ENCODE measurements at regions not wholly inside any gene's neighbourhood (a gene's known extent, or its start where the extent isn't known, plus 50 kb on each side); places are given as distances from the start of the nearest gene placed in this dataset.

GRCh38 chr5:164433106-164433870, 927.9 kb downstream of the MAT2B start:
- no peak overlapping the region for H3K4me3 ChIP-seq
- H3K27ac ChIP-seq: no peak overlapping the region
- no peak for DNase-seq (ENCODE audit: low spot score)
- no peak for TF ChIP-seq CTCF (IDR thresholded peaks at IDR 0.05)

GRCh38 chr5:164435576-164435975, 930.2 kb downstream of the MAT2B start:
- no peak for TF ChIP-seq CTCF (IDR thresholded peaks at IDR 0.05)
- H3K4me3 ChIP-seq: no peak overlapping the region
- no peak overlapping the region for H3K27ac ChIP-seq
- DNase-seq (ENCODE audit: low spot score): no peak

- Histone ChIP-seq H3K27ac (no peak overlapping the region), H3K4me3 (no peak overlapping the region)
- no peak for TF ChIP-seq CTCF (IDR thresholded peaks at IDR 0.05)
- no peak for DNase-seq (ENCODE audit: low spot score)
These were observed 934.4 kb downstream of the MAT2B start for GRCh38 chr5:164439799-164440198.

- Histone ChIP-seq H3K27ac (no peak overlapping the region), H3K4me3 (no peak overlapping the region)
- DNase-seq (ENCODE audit: low spot score): no peak
- TF ChIP-seq CTCF (IDR thresholded peaks at IDR 0.05): no peak
These were observed 944.0 kb downstream of the MAT2B start for GRCh38 chr5:164449460-164449859.

GRCh38 chr5:164466033-164466432, 960.6 kb downstream of the MAT2B start:
- no peak overlapping the region for H3K27ac ChIP-seq
- no peak for TF ChIP-seq CTCF (IDR thresholded peaks at IDR 0.05)
- no peak overlapping the region for H3K4me3 ChIP-seq
- no peak for DNase-seq (ENCODE audit: low spot score)

GRCh38 chr5:164470312-164470711, 964.9 kb downstream of the MAT2B start:
- no peak overlapping the region for H3K27ac ChIP-seq
- DNase-seq (ENCODE audit: low spot score): no peak
- TF ChIP-seq CTCF (IDR thresholded peaks at IDR 0.05): no peak

GRCh38 chr5:164472165-164472564, 966.7 kb downstream of the MAT2B start:
- TF ChIP-seq CTCF (IDR thresholded peaks at IDR 0.05): no peak
- H3K4me3 ChIP-seq: no peak overlapping the region
- no peak for DNase-seq (ENCODE audit: low spot score)
- no peak overlapping the region for H3K27ac ChIP-seq

More at GRCh38 chr5:164470312-164470711, 964.9 kb downstream of the MAT2B start:
- H3K4me3 ChIP-seq: no peak overlapping the region
